PFSK-1 (cell line): ENCODE measurements at regions not wholly inside any gene's neighbourhood (a gene's known extent, or its start where the extent isn't known, plus 50 kb on each side); places are given as distances from the start of the nearest gene placed in this dataset.

ENCODE experiments used
- POLR2AphosphoS5 ChIP-seq: IDR thresholded peaks from 2 replicates; pipeline ENCODE4 v1.6.1; 2012; ENCODE audit warnings: low read depth, mild to moderate bottlenecking, control low read depth, low read length, moderate library complexity
- SIN3A ChIP-seq: IDR thresholded peaks from 2 replicates; pipeline ENCODE4 v1.6.1; 2012; ENCODE audit warnings: mild to moderate bottlenecking, low read length, moderate library complexity, borderline replicate concordance; ENCODE audit not compliant: insufficient read depth
- TF ChIP-seq, protein P1 (sequence below), 2 experiments: IDR thresholded peaks; 2 replicates each; pipeline versions ENCODE4 v1.6.1 to v1.8.0; 2011 to 2012; ENCODE audit warnings: low read depth in 2 of 2, low read length in 2 of 2, control low read depth in 1 of 2, inconsistent platforms in 1 of 2, mild to moderate bottlenecking in 1 of 2, moderate library complexity in 1 of 2; ENCODE audit not compliant: insufficient read depth in 1 of 2

DNA sequence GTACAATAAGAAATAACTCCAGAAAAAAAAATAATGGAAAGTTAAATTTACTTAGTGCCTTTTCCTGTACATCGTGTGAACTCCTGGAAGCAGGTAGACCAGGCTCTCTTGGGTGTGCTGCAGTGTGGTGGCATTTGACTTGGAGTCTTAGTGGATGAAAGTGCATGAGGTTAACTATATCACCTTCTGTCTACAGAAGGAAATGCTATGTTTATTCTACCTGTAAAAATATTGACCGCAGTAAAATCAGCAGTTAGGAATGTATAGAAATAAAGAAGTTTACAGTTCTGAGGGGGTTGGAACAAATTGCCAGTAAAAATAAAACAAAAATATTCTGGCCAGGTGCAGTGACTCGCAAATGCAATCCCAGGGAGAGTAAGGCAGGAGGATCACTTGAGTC lies 722.1 kb downstream of the LIG4 start:
- TF ChIP-seq POLR2AphosphoS5 = no peak
- no peak for TF ChIP-seq SIN3A
- TF ChIP-seq, protein P1, sequence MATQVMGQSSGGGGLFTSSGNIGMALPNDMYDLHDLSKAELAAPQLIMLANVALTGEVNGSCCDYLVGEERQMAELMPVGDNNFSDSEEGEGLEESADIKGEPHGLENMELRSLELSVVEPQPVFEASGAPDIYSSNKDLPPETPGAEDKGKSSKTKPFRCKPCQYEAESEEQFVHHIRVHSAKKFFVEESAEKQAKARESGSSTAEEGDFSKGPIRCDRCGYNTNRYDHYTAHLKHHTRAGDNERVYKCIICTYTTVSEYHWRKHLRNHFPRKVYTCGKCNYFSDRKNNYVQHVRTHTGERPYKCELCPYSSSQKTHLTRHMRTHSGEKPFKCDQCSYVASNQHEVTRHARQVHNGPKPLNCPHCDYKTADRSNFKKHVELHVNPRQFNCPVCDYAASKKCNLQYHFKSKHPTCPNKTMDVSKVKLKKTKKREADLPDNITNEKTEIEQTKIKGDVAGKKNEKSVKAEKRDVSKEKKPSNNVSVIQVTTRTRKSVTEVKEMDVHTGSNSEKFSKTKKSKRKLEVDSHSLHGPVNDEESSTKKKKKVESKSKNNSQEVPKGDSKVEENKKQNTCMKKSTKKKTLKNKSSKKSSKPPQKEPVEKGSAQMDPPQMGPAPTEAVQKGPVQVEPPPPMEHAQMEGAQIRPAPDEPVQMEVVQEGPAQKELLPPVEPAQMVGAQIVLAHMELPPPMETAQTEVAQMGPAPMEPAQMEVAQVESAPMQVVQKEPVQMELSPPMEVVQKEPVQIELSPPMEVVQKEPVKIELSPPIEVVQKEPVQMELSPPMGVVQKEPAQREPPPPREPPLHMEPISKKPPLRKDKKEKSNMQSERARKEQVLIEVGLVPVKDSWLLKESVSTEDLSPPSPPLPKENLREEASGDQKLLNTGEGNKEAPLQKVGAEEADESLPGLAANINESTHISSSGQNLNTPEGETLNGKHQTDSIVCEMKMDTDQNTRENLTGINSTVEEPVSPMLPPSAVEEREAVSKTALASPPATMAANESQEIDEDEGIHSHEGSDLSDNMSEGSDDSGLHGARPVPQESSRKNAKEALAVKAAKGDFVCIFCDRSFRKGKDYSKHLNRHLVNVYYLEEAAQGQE (IDR thresholded peaks at IDR 0.05; ENCODE audit: insufficient read depth in 1 of 2, low read depth in 2 of 2, low read length in 2 of 2) = no peak
